ENCODE measurements at regions not wholly inside any gene's neighbourhood (a gene's known extent, or its start where the extent isn't known, plus 50 kb on each side); places are given as distances from the start of the nearest gene placed in this dataset.

DNA sequence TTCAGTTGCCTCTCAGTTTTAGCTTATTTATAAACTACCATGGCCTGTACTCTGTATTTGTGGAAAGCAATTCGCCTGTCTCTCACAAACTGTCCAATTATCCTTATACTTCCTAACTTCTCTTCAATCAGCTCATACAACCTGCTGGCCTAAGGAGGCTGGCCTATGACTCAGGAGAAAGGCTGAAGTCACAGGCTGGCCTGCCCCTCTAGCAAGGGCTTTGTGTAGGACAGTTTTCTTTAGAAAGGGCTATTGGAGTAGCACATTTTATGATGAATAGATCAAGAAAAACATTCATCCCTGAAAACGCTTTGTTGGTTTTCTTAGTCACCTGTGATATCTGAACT is 988.7 kb upstream of the ARRDC3 start:
- TF ChIP-seq POLR2AphosphoS5 (IDR thresholded peaks at IDR 0.05) = no peak
- TF ChIP-seq, protein P1, sequence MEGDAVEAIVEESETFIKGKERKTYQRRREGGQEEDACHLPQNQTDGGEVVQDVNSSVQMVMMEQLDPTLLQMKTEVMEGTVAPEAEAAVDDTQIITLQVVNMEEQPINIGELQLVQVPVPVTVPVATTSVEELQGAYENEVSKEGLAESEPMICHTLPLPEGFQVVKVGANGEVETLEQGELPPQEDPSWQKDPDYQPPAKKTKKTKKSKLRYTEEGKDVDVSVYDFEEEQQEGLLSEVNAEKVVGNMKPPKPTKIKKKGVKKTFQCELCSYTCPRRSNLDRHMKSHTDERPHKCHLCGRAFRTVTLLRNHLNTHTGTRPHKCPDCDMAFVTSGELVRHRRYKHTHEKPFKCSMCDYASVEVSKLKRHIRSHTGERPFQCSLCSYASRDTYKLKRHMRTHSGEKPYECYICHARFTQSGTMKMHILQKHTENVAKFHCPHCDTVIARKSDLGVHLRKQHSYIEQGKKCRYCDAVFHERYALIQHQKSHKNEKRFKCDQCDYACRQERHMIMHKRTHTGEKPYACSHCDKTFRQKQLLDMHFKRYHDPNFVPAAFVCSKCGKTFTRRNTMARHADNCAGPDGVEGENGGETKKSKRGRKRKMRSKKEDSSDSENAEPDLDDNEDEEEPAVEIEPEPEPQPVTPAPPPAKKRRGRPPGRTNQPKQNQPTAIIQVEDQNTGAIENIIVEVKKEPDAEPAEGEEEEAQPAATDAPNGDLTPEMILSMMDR (IDR thresholded peaks at IDR 0.05) = no peak
